DOHH2 (cell line): ENCODE measurements at regions not wholly inside any gene's neighbourhood (a gene's known extent, or its start where the extent isn't known, plus 50 kb on each side); places are given as distances from the start of the nearest gene placed in this dataset.

ENCODE experiments used
- H3F3A ChIP-seq: fragments of 200-600 bp; sonication (generic), shearing (Covaris generic); 2 replicates; pipeline ENCODE4 v1.6.0; 2016; ENCODE audit warnings: antibody characterized with exemption, mild to moderate bottlenecking; ENCODE audit not compliant: control insufficient read depth, insufficient read depth
- H3K27ac ChIP-seq: fragments of 200-600 bp; sonication (generic); 2 replicates; pipeline ENCODE4 v1.5.1; 2014; ENCODE audit warnings: low read depth, mild to moderate bottlenecking, low read length, moderate library complexity
- H3K27me3 ChIP-seq: fragments of 200-600 bp; sonication (generic); 2 replicates; pipeline ENCODE4 v1.6.1; 2014; ENCODE audit warnings: mild to moderate bottlenecking, low read length, mixed read lengths; ENCODE audit not compliant: control insufficient read depth
- H3K36me3 ChIP-seq: fragments of 200-600 bp; sonication (generic); 2 replicates; pipeline ENCODE4 v1.6.1; 2014; ENCODE audit warnings: mild to moderate bottlenecking, low read length, moderate library complexity, mixed read lengths; ENCODE audit not compliant: control insufficient read depth
- H3K4me1 ChIP-seq: fragments of 200-600 bp; sonication (generic); 2 replicates; pipeline ENCODE4 v1.6.1; 2014; ENCODE audit warnings: mild to moderate bottlenecking, low read length, mixed read lengths; ENCODE audit not compliant: control insufficient read depth
- H3K4me2 ChIP-seq: fragments of 200-600 bp; sonication (generic); 2 replicates; pipeline ENCODE4 v1.6.0; 2014; ENCODE audit warnings: mild to moderate bottlenecking, low read length, moderate library complexity
- H3K4me3 ChIP-seq: fragments of 200-600 bp; sonication (generic); 2 replicates; pipeline ENCODE4 v1.5.1; 2014; ENCODE audit warnings: mild to moderate bottlenecking, low read length, mixed read lengths
- H3K79me2 ChIP-seq: fragments of 200-600 bp; sonication (generic); 2 replicates; pipeline ENCODE4 v1.6.1; 2014; ENCODE audit warnings: mild to moderate bottlenecking, low read length, mixed read lengths; ENCODE audit not compliant: control insufficient read depth
- H3K9me2 ChIP-seq: fragments of 200-600 bp; sonication (generic); replicated peaks from 2 replicates; pipeline ENCODE4 v1.6.1; 2014; ENCODE audit warnings: mild to moderate bottlenecking, low read length, mixed read lengths; ENCODE audit not compliant: control insufficient read depth
- H3K9me3 ChIP-seq: fragments of 200-600 bp; sonication (generic); 2 replicates; pipeline ENCODE4 v1.6.1; 2014; ENCODE audit warnings: antibody characterized with exemption, low read length, mixed read lengths; ENCODE audit not compliant: control insufficient read depth, insufficient read depth
- H4K20me1 ChIP-seq: fragments of 200-600 bp; sonication (generic); 2 replicates; pipeline ENCODE4 v1.6.0; 2014; ENCODE audit warnings: low read depth, mild to moderate bottlenecking, antibody characterized with exemption, low read length, moderate library complexity; ENCODE audit not compliant: control insufficient read depth, insufficient read depth
- EZH2phosphoT487 ChIP-seq: fragments of 200-600 bp; sonication (generic); IDR thresholded peaks from 2 replicates; pipeline ENCODE4 v1.6.1; 2017; ENCODE audit warnings: borderline replicate concordance, mild to moderate bottlenecking, antibody characterized with exemption, low read length, moderate library complexity, mixed read lengths
- TF ChIP-seq, protein P1 (sequence below): fragments of 200-600 bp; sonication (generic); IDR thresholded peaks from one replicate; pipeline ENCODE4 v1.5.1; 2014; ENCODE audit warnings: antibody characterized with exemption, mild to moderate bottlenecking, low read depth, low read length; ENCODE audit not compliant: poor library complexity, severe bottlenecking

DNA sequence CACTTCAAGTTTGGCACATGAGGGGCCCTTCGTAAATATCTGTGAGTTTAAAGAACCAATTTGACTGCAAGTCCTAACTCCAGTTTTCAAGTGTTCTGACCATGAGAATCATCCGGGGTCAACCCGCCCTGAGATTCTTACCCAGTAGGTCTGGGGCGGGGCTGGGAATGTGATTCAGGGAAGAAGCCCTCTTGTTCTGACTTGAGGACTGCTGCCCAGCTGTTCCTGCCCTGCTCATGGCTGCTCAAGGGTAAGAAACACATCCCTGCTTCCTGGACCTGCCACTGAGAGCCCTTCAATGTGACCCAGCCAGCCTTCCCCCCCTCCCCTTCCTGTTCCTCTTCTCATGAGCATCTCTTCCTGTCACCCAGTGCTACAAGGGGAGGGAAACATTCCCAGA lies 92.7 kb upstream of the PGRMC2 start:
- TF ChIP-seq, protein P1, sequence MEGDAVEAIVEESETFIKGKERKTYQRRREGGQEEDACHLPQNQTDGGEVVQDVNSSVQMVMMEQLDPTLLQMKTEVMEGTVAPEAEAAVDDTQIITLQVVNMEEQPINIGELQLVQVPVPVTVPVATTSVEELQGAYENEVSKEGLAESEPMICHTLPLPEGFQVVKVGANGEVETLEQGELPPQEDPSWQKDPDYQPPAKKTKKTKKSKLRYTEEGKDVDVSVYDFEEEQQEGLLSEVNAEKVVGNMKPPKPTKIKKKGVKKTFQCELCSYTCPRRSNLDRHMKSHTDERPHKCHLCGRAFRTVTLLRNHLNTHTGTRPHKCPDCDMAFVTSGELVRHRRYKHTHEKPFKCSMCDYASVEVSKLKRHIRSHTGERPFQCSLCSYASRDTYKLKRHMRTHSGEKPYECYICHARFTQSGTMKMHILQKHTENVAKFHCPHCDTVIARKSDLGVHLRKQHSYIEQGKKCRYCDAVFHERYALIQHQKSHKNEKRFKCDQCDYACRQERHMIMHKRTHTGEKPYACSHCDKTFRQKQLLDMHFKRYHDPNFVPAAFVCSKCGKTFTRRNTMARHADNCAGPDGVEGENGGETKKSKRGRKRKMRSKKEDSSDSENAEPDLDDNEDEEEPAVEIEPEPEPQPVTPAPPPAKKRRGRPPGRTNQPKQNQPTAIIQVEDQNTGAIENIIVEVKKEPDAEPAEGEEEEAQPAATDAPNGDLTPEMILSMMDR, result no peak
- no peak for TF ChIP-seq EZH2phosphoT487
- Histone ChIP-seq H3K27me3 (no peaks in the 10 kb centered on the region), H3F3A (no peaks in the 10 kb centered on the region), H3K4me1 (no peaks in the 10 kb centered on the region), H3K9me3 (no peaks in the 10 kb centered on the region), H3K4me2 (no peak overlapping the region), H3K4me3 (no peak overlapping the region), H3K79me2 (no peaks in the 10 kb centered on the region), H3K36me3 (no peaks in the 10 kb centered on the region), H4K20me1 (no peaks in the 10 kb centered on the region), H3K9me2 (no peaks in the 10 kb centered on the region), H3K27ac (no peak overlapping the region)

DNA sequence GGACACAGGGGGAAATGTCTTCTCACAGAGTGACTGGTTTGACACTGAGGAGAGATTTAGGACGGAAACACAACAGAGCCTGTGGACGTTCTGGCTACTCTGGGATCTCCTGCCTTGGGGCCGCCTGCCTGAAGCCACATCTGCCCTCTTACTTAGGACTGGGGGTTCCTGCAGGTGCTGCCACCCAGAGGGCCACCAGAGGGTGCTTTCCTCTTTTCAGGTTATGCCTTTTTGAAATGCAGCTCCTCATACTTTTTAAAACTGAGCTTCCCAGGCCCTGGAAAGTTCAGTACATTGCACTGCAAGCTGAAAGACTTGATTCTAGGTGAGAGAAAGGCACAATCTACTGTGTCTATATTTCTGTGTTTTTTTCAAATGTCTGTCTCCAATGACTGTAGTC lies 92.2 kb upstream of the PGRMC2 start:
- H3K9me2 ChIP-seq, result no peaks in the 10 kb centered on the region
- no peaks in the 10 kb centered on the region for H3K27me3 ChIP-seq
- H3K4me2 ChIP-seq, result no peak overlapping the region
- H3K4me1 ChIP-seq, result no peaks in the 10 kb centered on the region
- no peaks in the 10 kb centered on the region for H4K20me1 ChIP-seq
- H3K27ac ChIP-seq, result no peak overlapping the region
- H3K4me3 ChIP-seq, result no peak overlapping the region
- no peaks in the 10 kb centered on the region for H3K9me3 ChIP-seq
- H3K79me2 ChIP-seq, result no peaks in the 10 kb centered on the region
- no peaks in the 10 kb centered on the region for H3K36me3 ChIP-seq
- TF ChIP-seq, protein P1, result peak; percentile 49
- no peak for TF ChIP-seq EZH2phosphoT487
- H3F3A ChIP-seq, result no peaks in the 10 kb centered on the region

DNA sequence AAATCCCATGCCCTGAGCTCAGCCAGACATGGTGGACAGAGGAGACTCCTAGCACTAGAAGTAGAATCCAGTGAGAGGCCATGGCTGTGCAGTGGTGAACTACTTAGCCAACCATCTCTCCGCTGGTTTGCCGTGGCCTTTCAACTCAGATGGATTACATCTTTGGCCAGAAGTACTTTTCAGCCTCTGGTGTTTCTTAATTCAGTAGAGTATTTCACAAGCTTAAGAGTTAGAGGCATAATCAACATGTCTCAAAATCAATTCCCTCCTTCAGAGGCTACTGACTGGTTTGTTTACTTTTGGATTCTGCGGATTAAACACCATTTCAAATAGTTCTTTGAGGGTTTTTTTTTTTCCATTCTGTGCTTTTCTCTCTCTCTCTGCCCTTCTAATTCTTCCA lies 91.1 kb upstream of the PGRMC2 start:
- Histone ChIP-seq H3K9me3 (no peaks in the 10 kb centered on the region), H3K27ac (no peak overlapping the region), H3F3A (no peaks in the 10 kb centered on the region), H3K4me3 (no peak overlapping the region), H3K79me2 (no peaks in the 10 kb centered on the region), H3K9me2 (no peaks in the 10 kb centered on the region), H3K4me2 (no peak overlapping the region), H4K20me1 (no peaks in the 10 kb centered on the region), H3K36me3 (no peaks in the 10 kb centered on the region), H3K27me3 (no peaks in the 10 kb centered on the region), H3K4me1 (no peaks in the 10 kb centered on the region)
- TF ChIP-seq, protein P1, result no peak
- TF ChIP-seq EZH2phosphoT487, result no peak

DNA sequence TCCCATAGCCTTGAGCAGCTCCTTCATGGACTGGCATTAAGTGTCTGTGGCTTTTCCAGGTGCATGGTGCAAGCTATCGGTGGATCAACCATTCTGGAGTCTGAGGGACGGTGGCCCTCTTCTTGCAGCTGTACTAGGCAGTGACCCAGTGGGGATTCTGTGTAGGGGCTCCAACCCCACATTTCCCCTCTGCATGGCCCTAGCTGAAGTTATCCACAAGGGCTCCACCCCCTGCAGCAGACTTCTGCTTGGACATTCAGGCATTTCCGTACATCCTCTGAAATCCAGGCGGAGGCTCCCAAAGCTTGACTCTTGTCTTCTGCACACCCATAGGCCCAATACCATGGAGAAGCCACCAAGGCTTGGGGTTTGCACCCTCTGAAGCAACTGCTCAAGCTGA lies 89.3 kb upstream of the PGRMC2 start:
- Histone ChIP-seq H3K27me3 (no peaks in the 10 kb centered on the region), H3K9me3 (no peaks in the 10 kb centered on the region), H3F3A (no peaks in the 10 kb centered on the region), H3K4me1 (no peaks in the 10 kb centered on the region), H3K4me3 (no peak overlapping the region), H3K27ac (no peak overlapping the region), H3K9me2 (no peaks in the 10 kb centered on the region), H4K20me1 (no peaks in the 10 kb centered on the region), H3K4me2 (no peak overlapping the region), H3K36me3 (no peaks in the 10 kb centered on the region), H3K79me2 (no peaks in the 10 kb centered on the region)
- TF ChIP-seq, protein P1, result no peak
- no peak for TF ChIP-seq EZH2phosphoT487
